ENCODE measurements at regions not wholly inside any gene's neighbourhood (a gene's known extent, or its start where the extent isn't known, plus 50 kb on each side); places are given as distances from the start of the nearest gene placed in this dataset.

DNA sequence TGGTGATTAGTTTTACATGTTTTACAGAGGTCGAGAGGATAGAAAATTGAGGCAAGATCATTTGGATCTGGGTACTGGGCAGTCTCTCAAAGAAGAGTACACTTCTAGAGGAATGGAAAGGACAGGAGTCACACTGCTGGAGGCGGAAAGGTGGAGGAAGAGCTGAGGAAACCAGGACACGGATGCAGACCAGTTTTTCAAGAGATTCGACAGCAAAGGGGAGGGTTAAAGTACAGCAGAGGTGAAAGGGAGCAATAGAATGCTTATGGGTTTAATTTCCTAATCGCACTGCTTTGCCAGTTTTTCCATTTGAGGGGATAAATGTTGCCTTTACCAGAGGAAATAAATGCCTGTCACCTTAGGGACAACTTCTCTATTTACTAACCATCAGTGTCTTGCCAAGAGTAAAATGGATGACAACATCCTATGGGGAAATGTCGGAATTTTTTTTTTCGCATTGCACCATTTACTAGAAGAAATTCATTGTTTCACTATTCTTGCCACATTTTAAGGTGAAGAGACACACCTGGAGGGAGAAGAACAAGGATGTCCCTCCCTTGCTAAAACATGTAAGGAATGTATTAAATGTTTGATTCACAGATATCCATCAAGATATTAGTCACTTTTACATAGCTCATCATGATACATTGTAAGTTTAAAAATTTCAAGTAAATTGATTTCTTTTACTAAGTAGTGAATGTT, 226.6 kb downstream of the COL12A1 start:
- Histone ChIP-seq H3K9me2 (replicated peaks; ENCODE audit: low read length) (no peaks in the 10 kb centered on the region), H3K27me3 (ENCODE audit: low read length) (no peaks in the 10 kb centered on the region), H3K36me3 (ENCODE audit: low read depth, low read length) (no peaks in the 10 kb centered on the region), H3K4me3 (ENCODE audit: low read length) (no peak overlapping the region), H4K20me1 (ENCODE audit: low read length) (no peaks in the 10 kb centered on the region), H2AFZ (ENCODE audit: low read length) (peak overlapping the region; percentile 50; the same call in 1 of the 2 replicates), H3K9ac (ENCODE audit: low read length) (no peak overlapping the region), H3K9me3 (ENCODE audit: low read length) (no peaks in the 10 kb centered on the region), H3F3A (ENCODE audit: low read length, unreplicated experiment) (no peaks in the 10 kb centered on the region), H3K27ac (ENCODE audit: low read length) (no peak overlapping the region), H3K4me1 (ENCODE audit: insufficient read depth, low read length) (no peaks in the 10 kb centered on the region), H3K79me2 (ENCODE audit: low read length) (no peaks in the 10 kb centered on the region), H3K4me2 (ENCODE audit: low read length) (no peak overlapping the region)
- no TSS peak for BruUV-seq (replicated peaks)
- TF ChIP-seq, protein P1, sequence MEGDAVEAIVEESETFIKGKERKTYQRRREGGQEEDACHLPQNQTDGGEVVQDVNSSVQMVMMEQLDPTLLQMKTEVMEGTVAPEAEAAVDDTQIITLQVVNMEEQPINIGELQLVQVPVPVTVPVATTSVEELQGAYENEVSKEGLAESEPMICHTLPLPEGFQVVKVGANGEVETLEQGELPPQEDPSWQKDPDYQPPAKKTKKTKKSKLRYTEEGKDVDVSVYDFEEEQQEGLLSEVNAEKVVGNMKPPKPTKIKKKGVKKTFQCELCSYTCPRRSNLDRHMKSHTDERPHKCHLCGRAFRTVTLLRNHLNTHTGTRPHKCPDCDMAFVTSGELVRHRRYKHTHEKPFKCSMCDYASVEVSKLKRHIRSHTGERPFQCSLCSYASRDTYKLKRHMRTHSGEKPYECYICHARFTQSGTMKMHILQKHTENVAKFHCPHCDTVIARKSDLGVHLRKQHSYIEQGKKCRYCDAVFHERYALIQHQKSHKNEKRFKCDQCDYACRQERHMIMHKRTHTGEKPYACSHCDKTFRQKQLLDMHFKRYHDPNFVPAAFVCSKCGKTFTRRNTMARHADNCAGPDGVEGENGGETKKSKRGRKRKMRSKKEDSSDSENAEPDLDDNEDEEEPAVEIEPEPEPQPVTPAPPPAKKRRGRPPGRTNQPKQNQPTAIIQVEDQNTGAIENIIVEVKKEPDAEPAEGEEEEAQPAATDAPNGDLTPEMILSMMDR (conservative IDR thresholded peaks at IDR 0.05; ENCODE audit: low read depth, low read length): no peak
- TF ChIP-seq EZH2 (IDR thresholded peaks at IDR 0.05; ENCODE audit: low read length, unreplicated experiment) (no peak), EZH2phosphoT487 (IDR thresholded peaks at IDR 0.05; ENCODE audit: borderline replicate concordance, low read length) (no peak)
- peak; percentile 43 for DNase-seq
- intact Hi-C loops (cut with micrococcal nuclease): no loop called here
- ChIA-PET CTCF (no interaction called here), POLR2A (ENCODE audit: unreplicated experiment) (no interaction called here)
- no peak for ATAC-seq

DNA sequence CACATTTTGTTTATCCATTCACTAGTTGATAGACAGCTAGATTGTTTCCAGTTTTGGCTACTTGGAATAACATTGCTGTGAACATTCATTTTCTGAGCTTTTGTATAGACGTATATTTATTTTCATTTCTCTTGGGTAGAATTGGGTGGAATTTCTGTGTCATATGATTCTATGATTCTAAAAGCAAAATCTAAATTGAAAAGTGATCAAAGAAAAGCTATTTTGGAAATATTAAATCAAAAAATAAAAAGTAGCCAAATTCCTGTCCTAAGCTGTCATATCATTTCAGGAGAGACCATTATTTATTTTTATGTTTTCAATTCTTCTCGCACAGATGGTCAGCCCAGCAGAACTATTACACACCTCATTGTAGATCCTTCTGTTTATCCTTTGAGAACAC, 229.2 kb downstream of the COL12A1 start:
- H2AFZ ChIP-seq (ENCODE audit: low read length): no peak overlapping the region
- no peak overlapping the region for H3K4me2 ChIP-seq (ENCODE audit: low read length)
- no peaks in the 10 kb centered on the region for H3K27me3 ChIP-seq (ENCODE audit: low read length)
- POLR2A ChIA-PET (ENCODE audit: unreplicated experiment): no interaction called here
- CTCF ChIA-PET: no interaction called here
- no peaks in the 10 kb centered on the region for H3K36me3 ChIP-seq (ENCODE audit: low read depth, low read length)
- intact Hi-C loops (cut with micrococcal nuclease): no loop called here
- TF ChIP-seq, protein P1 (conservative IDR thresholded peaks at IDR 0.05; ENCODE audit: low read depth, low read length): no peak
- no peak for TF ChIP-seq EZH2phosphoT487 (IDR thresholded peaks at IDR 0.05; ENCODE audit: borderline replicate concordance, low read length)
- no peak for TF ChIP-seq EZH2 (IDR thresholded peaks at IDR 0.05; ENCODE audit: low read length, unreplicated experiment)
- no peak for ATAC-seq
- H3K9me3 ChIP-seq (ENCODE audit: low read length): no peaks in the 10 kb centered on the region
- H3K9me2 ChIP-seq (replicated peaks; ENCODE audit: low read length): no peaks in the 10 kb centered on the region
- H3K4me3 ChIP-seq (ENCODE audit: low read length): no peak overlapping the region
- no peaks in the 10 kb centered on the region for H3F3A ChIP-seq (ENCODE audit: low read length, unreplicated experiment)
- no peak overlapping the region for H3K9ac ChIP-seq (ENCODE audit: low read length)
- DNase-seq: no peak
- H4K20me1 ChIP-seq (ENCODE audit: low read length): no peaks in the 10 kb centered on the region
- no TSS peak for BruUV-seq (replicated peaks)
- no peaks in the 10 kb centered on the region for H3K4me1 ChIP-seq (ENCODE audit: insufficient read depth, low read length)
- H3K27ac ChIP-seq (ENCODE audit: low read length): no peak overlapping the region
- no peaks in the 10 kb centered on the region for H3K79me2 ChIP-seq (ENCODE audit: low read length)

GRCh38 chr6:74976026-74976425, 229.8 kb downstream of the COL12A1 start:
- Histone ChIP-seq H3K27me3 (ENCODE audit: low read length) (no peaks in the 10 kb centered on the region), H3K9ac (ENCODE audit: low read length) (no peak overlapping the region), H3K79me2 (ENCODE audit: low read length) (no peaks in the 10 kb centered on the region), H4K20me1 (ENCODE audit: low read length) (no peaks in the 10 kb centered on the region), H3K9me2 (replicated peaks; ENCODE audit: low read length) (no peaks in the 10 kb centered on the region), H3K4me2 (ENCODE audit: low read length) (no peak overlapping the region), H3K4me1 (ENCODE audit: insufficient read depth, low read length) (no peaks in the 10 kb centered on the region), H3F3A (ENCODE audit: low read length, unreplicated experiment) (no peaks in the 10 kb centered on the region), H2AFZ (ENCODE audit: low read length) (no peak overlapping the region), H3K27ac (ENCODE audit: low read length) (no peak overlapping the region), H3K4me3 (ENCODE audit: low read length) (no peak overlapping the region), H3K9me3 (ENCODE audit: low read length) (no peaks in the 10 kb centered on the region), H3K36me3 (ENCODE audit: low read depth, low read length) (no peaks in the 10 kb centered on the region)
- intact Hi-C loops (cut with micrococcal nuclease): no loop called here
- DNase-seq (peak; percentile 26), ATAC-seq (no peak)
- TF ChIP-seq, protein P1 (conservative IDR thresholded peaks at IDR 0.05; ENCODE audit: low read depth, low read length): no peak
- TF ChIP-seq EZH2phosphoT487 (IDR thresholded peaks at IDR 0.05; ENCODE audit: borderline replicate concordance, low read length) (no peak), EZH2 (IDR thresholded peaks at IDR 0.05; ENCODE audit: low read length, unreplicated experiment) (no peak)
- BruUV-seq (replicated peaks): no TSS peak
- CTCF ChIA-PET: no interaction called here
- POLR2A ChIA-PET (ENCODE audit: unreplicated experiment): no interaction called here
